ENCODE measurements at regions not wholly inside any gene's neighbourhood (a gene's known extent, or its start where the extent isn't known, plus 50 kb on each side); places are given as distances from the start of the nearest gene placed in this dataset.

GRCh38 chr1:55931081-55931940 lies 648.1 kb downstream of the PLPP3 start:
- TF ChIP-seq CTCF (IDR thresholded peaks at IDR 0.05; ENCODE audit: low read depth, low read length) (no peak), EZH2phosphoT487 (IDR thresholded peaks at IDR 0.05; ENCODE audit: low read depth) (no peak)

Measured in OCI-LY3 (cell line).